PC-9 (cell line): ENCODE measurements at regions not wholly inside any gene's neighbourhood (a gene's known extent, or its start where the extent isn't known, plus 50 kb on each side); places are given as distances from the start of the nearest gene placed in this dataset.

Source experiments
- BruUV-seq: library from RNA; stranded (reverse); fragments of 400-500 nt; replicated peaks from 2 replicates; lab custom pipeline; 2021; lab: Mats Ljungman, UMichigan
- CTCF ChIA-PET: fragments of 300-600 bp; sonication (Branson Sonifier 250); formaldehyde crosslinking; loops from one replicate; lab custom pipeline; 2022; ENCODE audit warnings: antibody characterized with exemption; lab: Charles Lee
- POLR2A ChIA-PET: fragments of 300-600 bp; sonication (Branson Sonifier 250); formaldehyde crosslinking; loops from one replicate; lab custom pipeline; 2022; ENCODE audit warnings: antibody characterized with exemption; ENCODE audit not compliant: unreplicated experiment; lab: Charles Lee
- DNase-seq, 2 experiments: peaks; one replicate each; pipeline versions ENCODE4 v3.0.0 to v3.0.0-alpha.2; 2015 to 2022; ENCODE audit warnings: mixed read lengths in 1 of 2
- H2AFZ ChIP-seq: fragments of 200-600 bp; sonication (generic); 2 replicates; pipeline ENCODE4 v1.8.1; 2017; ENCODE audit warnings: antibody characterized with exemption
- H3F3A ChIP-seq: fragments of 200-600 bp; sonication (generic); 2 replicates; pipeline ENCODE4 v1.8.1; 2017; ENCODE audit warnings: antibody characterized with exemption, mild to moderate bottlenecking, low read depth; ENCODE audit not compliant: insufficient read depth
- H3K27ac ChIP-seq: fragments of 200-600 bp; sonication (generic); 2 replicates; pipeline ENCODE4 v1.6.1; 2016; ENCODE audit warnings: mixed run types
- H3K27me3 ChIP-seq: fragments of 200-600 bp; sonication (generic); 2 replicates; pipeline ENCODE4 v1.6.1; 2016; ENCODE audit warnings: low read depth, mixed run types; ENCODE audit not compliant: insufficient read depth
- H3K36me3 ChIP-seq: fragments of 200-600 bp; sonication (generic); 2 replicates; pipeline ENCODE4 v1.6.1; 2016; ENCODE audit warnings: low read depth, mixed run types
- H3K4me1 ChIP-seq: fragments of 200-600 bp; sonication (generic); replicated peaks from 2 replicates; pipeline ENCODE4 v1.6.1; 2016; ENCODE audit warnings: mixed run types; ENCODE audit not compliant: insufficient read depth
- H3K4me2 ChIP-seq: fragments of 200-600 bp; sonication (generic); 2 replicates; pipeline ENCODE4 v1.6.1; 2017; ENCODE audit warnings: mixed run types
- H3K4me3 ChIP-seq: fragments of 200-600 bp; sonication (generic); 2 replicates; pipeline ENCODE4 v1.6.1; 2016; ENCODE audit warnings: mixed run types
- H3K79me2 ChIP-seq: fragments of 200-600 bp; sonication (generic); 2 replicates; pipeline ENCODE4 v1.6.1; 2017; ENCODE audit warnings: low read depth, mixed run types
- H3K9me2 ChIP-seq: fragments of 200-600 bp; sonication (generic); 2 replicates; pipeline ENCODE4 v1.8.1; 2017; ENCODE audit warnings: mild to moderate bottlenecking; ENCODE audit not compliant: insufficient read depth
- H3K9me3 ChIP-seq: fragments of 200-600 bp; sonication (generic); 2 replicates; pipeline ENCODE4 v1.8.1; 2016; ENCODE audit warnings: low read depth; ENCODE audit not compliant: insufficient read depth
- H4K20me1 ChIP-seq: fragments of 200-600 bp; sonication (generic); 2 replicates; pipeline ENCODE4 v1.8.1; 2017; ENCODE audit not compliant: insufficient read depth
- CTCF ChIP-seq: fragments of 200-600 bp; sonication (generic); conservative IDR thresholded peaks from 2 replicates; pipeline ENCODE4 v1.6.1; 2017; ENCODE audit warnings: mixed run types, antibody characterized with exemption, mild to moderate bottlenecking, moderate library complexity
- EZH2 ChIP-seq: fragments of 200-600 bp; sonication (generic); IDR thresholded peaks from 2 replicates; pipeline ENCODE4 v1.8.0; 2017; ENCODE audit warnings: antibody characterized with exemption, low read depth
- intact Hi-C: fragments of 100-400 bp; cut with micrococcal nuclease; formaldehyde crosslinking; loops from one replicate; pipeline ENCODE4 v1.10.0; 2022; ENCODE audit not compliant: unreplicated experiment

- Histone ChIP-seq H3K36me3 (no peaks in the 10 kb centered on the region), H3K4me1 (no peaks in the 10 kb centered on the region), H3F3A (no peaks in the 10 kb centered on the region), H3K27me3 (no peaks in the 10 kb centered on the region), H3K9me3 (no peaks in the 10 kb centered on the region), H3K27ac (no peak overlapping the region), H3K4me2 (no peak overlapping the region), H2AFZ (no peak overlapping the region), H4K20me1 (no peaks in the 10 kb centered on the region), H3K4me3 (no peak overlapping the region), H3K79me2 (no peaks in the 10 kb centered on the region), H3K9me2 (no peaks in the 10 kb centered on the region)
- TF ChIP-seq EZH2 = no peak
- intact Hi-C loops = no loop called here
- DNase-seq = no peak
- no TSS peak for BruUV-seq
- ChIA-PET CTCF (no interaction called here), POLR2A (no interaction called here)
Observed at GRCh38 chr4:34220601-34221000, 2023.7 kb downstream of the ARAP2 start.

GRCh38 chr4:34221986-34222385 is 2022.3 kb downstream of the ARAP2 start:
- Histone ChIP-seq H3K9me2 (no peaks in the 10 kb centered on the region), H3K27me3 (no peaks in the 10 kb centered on the region), H3K9me3 (no peaks in the 10 kb centered on the region), H3K4me2 (no peak overlapping the region), H3K36me3 (no peaks in the 10 kb centered on the region), H3F3A (no peaks in the 10 kb centered on the region), H3K79me2 (no peaks in the 10 kb centered on the region), H3K27ac (no peak overlapping the region), H3K4me1 (no peaks in the 10 kb centered on the region), H2AFZ (no peak overlapping the region), H3K4me3 (no peak overlapping the region), H4K20me1 (no peaks in the 10 kb centered on the region)
- intact Hi-C loops = no loop called here
- ChIA-PET POLR2A (no interaction called here), CTCF (no interaction called here)
- DNase-seq = no peak
- TF ChIP-seq CTCF (no peak), EZH2 (no peak)
- no TSS peak for BruUV-seq

- H3K9me3 ChIP-seq = no peaks in the 10 kb centered on the region
- H3K79me2 ChIP-seq = no peaks in the 10 kb centered on the region
- no peak for TF ChIP-seq CTCF
- TF ChIP-seq EZH2 = no peak
- no peaks in the 10 kb centered on the region for H4K20me1 ChIP-seq
- no peaks in the 10 kb centered on the region for H3K36me3 ChIP-seq
- no peaks in the 10 kb centered on the region for H3K9me2 ChIP-seq
- H3K27ac ChIP-seq = no peak overlapping the region
- no peaks in the 10 kb centered on the region for H3F3A ChIP-seq
- POLR2A ChIA-PET = no interaction called here
- H3K4me1 ChIP-seq = no peaks in the 10 kb centered on the region
- H3K27me3 ChIP-seq = no peaks in the 10 kb centered on the region
- no peak overlapping the region for H3K4me3 ChIP-seq
- intact Hi-C loops = no loop called here
- CTCF ChIA-PET = no interaction called here
- BruUV-seq = no TSS peak
- H3K4me2 ChIP-seq = no peak overlapping the region
- H2AFZ ChIP-seq = no peak overlapping the region
- no peak for DNase-seq
Observed at GRCh38 chr4:34236118-34236517, 2008.2 kb downstream of the ARAP2 start.

- Histone ChIP-seq H3K79me2 (no peaks in the 10 kb centered on the region), H2AFZ (no peak overlapping the region), H3K4me2 (no peak overlapping the region), H3K9me3 (no peaks in the 10 kb centered on the region), H4K20me1 (no peaks in the 10 kb centered on the region), H3K4me1 (no peaks in the 10 kb centered on the region), H3F3A (no peaks in the 10 kb centered on the region), H3K4me3 (no peak overlapping the region), H3K27me3 (no peaks in the 10 kb centered on the region), H3K9me2 (no peaks in the 10 kb centered on the region), H3K36me3 (no peaks in the 10 kb centered on the region), H3K27ac (no peak overlapping the region)
- CTCF ChIA-PET = no interaction called here
- BruUV-seq = no TSS peak
- DNase-seq = no peak
- intact Hi-C loops = no loop called here
- TF ChIP-seq EZH2 = no peak
- POLR2A ChIA-PET = no interaction called here
Observed at GRCh38 chr4:34245276-34245675, 1999.0 kb downstream of the ARAP2 start.
